ENCODE measurements at regions not wholly inside any gene's neighbourhood (a gene's known extent, or its start where the extent isn't known, plus 50 kb on each side); places are given as distances from the start of the nearest gene placed in this dataset.

- no peak for TF ChIP-seq HNF1B (CRISPR knock-in tag; IDR thresholded peaks at IDR 0.05)
These were observed 61.1 kb upstream of the PTBP2 start (continued) for GRCh38 chr1:96660503-96660902.

Small RNA genes in the stretch of these regions (small RNA-seq; reads per million reads assigned to genes)
- gene RNU1-130P (ENCODE audit: insufficient read depth in 2 of 3, insufficient read length in 3 of 3, low read depth in 2 of 3, low replicate concordance in 1 of 3) = 0 reads per million in 3 experiments
